Thyroid gland (tissue), 4 donors: ENCODE measurements at regions not wholly inside any gene's neighbourhood (a gene's known extent, or its start where the extent isn't known, plus 50 kb on each side); places are given as distances from the start of the nearest gene placed in this dataset.

Experiments used
- POLR2A ChIP-seq, 2 donors: fragments of 450-650 bp; IDR thresholded peaks; one replicate each; pipeline ENCODE4 v1.6.1; 2017; ENCODE audit warnings: antibody characterized with exemption in 2 of 2, mild to moderate bottlenecking in 2 of 2, moderate library complexity in 1 of 2
- TF ChIP-seq, protein P1 (sequence below), 6 experiments: fragments of 200-600 bp in 3 of 6; fragments of 450-650 bp in 3 of 6; sonication (generic) in 3 of 6; IDR thresholded peaks; one replicate each; pipeline ENCODE4 v1.5.1; 2016 to 2019; ENCODE audit warnings: antibody characterized with exemption in 6 of 6, mild to moderate bottlenecking in 2 of 6, inconsistent platforms in 1 of 6, moderate library complexity in 1 of 6

- no peak for TF ChIP-seq POLR2A (IDR thresholded peaks at IDR 0.05)
- TF ChIP-seq, protein P1, sequence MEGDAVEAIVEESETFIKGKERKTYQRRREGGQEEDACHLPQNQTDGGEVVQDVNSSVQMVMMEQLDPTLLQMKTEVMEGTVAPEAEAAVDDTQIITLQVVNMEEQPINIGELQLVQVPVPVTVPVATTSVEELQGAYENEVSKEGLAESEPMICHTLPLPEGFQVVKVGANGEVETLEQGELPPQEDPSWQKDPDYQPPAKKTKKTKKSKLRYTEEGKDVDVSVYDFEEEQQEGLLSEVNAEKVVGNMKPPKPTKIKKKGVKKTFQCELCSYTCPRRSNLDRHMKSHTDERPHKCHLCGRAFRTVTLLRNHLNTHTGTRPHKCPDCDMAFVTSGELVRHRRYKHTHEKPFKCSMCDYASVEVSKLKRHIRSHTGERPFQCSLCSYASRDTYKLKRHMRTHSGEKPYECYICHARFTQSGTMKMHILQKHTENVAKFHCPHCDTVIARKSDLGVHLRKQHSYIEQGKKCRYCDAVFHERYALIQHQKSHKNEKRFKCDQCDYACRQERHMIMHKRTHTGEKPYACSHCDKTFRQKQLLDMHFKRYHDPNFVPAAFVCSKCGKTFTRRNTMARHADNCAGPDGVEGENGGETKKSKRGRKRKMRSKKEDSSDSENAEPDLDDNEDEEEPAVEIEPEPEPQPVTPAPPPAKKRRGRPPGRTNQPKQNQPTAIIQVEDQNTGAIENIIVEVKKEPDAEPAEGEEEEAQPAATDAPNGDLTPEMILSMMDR (IDR thresholded peaks at IDR 0.05), result no peak
These were observed 296.8 kb downstream of the TENT5A start for GRCh38 chr6:81455641-81456040.
